H1 (cell line): ENCODE measurements at regions not wholly inside any gene's neighbourhood (a gene's known extent, or its start where the extent isn't known, plus 50 kb on each side); places are given as distances from the start of the nearest gene placed in this dataset.

ENCODE experiments used
- CTCF ChIA-PET: fragments of 300-600 bp; sonication (Branson Sonifier 250); formaldehyde crosslinking; loops from one replicate; lab custom pipeline; 2021; ENCODE audit not compliant: partially characterized antibody; lab: Charles Lee
- POLR2A ChIA-PET: fragments of 300-600 bp; sonication (Branson Sonifier 250); formaldehyde crosslinking; loops from one replicate; lab custom pipeline; 2021; ENCODE audit warnings: inconsistent platforms; ENCODE audit not compliant: partially characterized antibody; lab: Charles Lee
- DNase-seq, 2 experiments: peaks; one replicate each; pipeline versions ENCODE4 v3.0.0 to v3.0.0-alpha.2; 2010 to 2022; ENCODE audit warnings: low spot score in 2 of 2, low read depth in 1 of 2, mixed read lengths in 1 of 2
- FAIRE-seq: peaks from 2 replicates; lab custom pipeline; 2011; peaks lifted over from hg19 to GRCh38; lab: Jason Lieb, UNC
- H2AFZ ChIP-seq: 2 replicates; pipeline ENCODE4 v1.8.1; 2012; ENCODE audit warnings: low read length, inconsistent platforms
- H2AK5ac ChIP-seq: 2 replicates; pipeline ENCODE4 v1.6.1; 2013; ENCODE audit warnings: low read depth, low read length
- H2BK120ac ChIP-seq: replicated peaks from 2 replicates; pipeline ENCODE3; 2013; ENCODE audit warnings: low read depth, low read length, inconsistent platforms
- H2BK12ac ChIP-seq: 2 replicates; pipeline ENCODE4 v1.6.1; 2013; ENCODE audit warnings: low read depth, low read length
- H2BK15ac ChIP-seq: 2 replicates; pipeline ENCODE4 v1.6.1; 2013; ENCODE audit warnings: low read length
- H2BK20ac ChIP-seq: 2 replicates; pipeline ENCODE4 v1.6.1; 2013; ENCODE audit warnings: low read length
- H2BK5ac ChIP-seq: 2 replicates; pipeline ENCODE4 v1.6.1; 2013; ENCODE audit warnings: low read depth, low read length
- H3K14ac ChIP-seq: 2 replicates; pipeline ENCODE4 v1.6.1; 2013; ENCODE audit warnings: inconsistent platforms; ENCODE audit not compliant: insufficient read length
- H3K18ac ChIP-seq: 2 replicates; pipeline ENCODE4 v1.6.1; 2013; ENCODE audit warnings: low read length; ENCODE audit errors: extremely low read depth
- H3K23ac ChIP-seq: 2 replicates; pipeline ENCODE4 v1.6.1; 2013; ENCODE audit warnings: inconsistent platforms; ENCODE audit not compliant: insufficient read length
- H3K23me2 ChIP-seq: 2 replicates; pipeline ENCODE4 v1.6.1; 2013; ENCODE audit warnings: low read depth, low read length
- H3K27ac ChIP-seq: 2 replicates; pipeline ENCODE4 v1.6.1; 2011; ENCODE audit warnings: low read depth, low read length, inconsistent platforms
- H3K27me3 ChIP-seq, 4 experiments: replicated peaks in 1 of 4; 1 replicate in 1 of 4; 2 replicates in 3 of 4; pipeline versions ENCODE4 v1.6.1 to v1.8.1; 2011 to 2013; ENCODE audit warnings: low read length in 3 of 4, mild to moderate bottlenecking in 3 of 4, inconsistent platforms in 2 of 4, mixed read lengths in 2 of 4, moderate library complexity in 1 of 4; ENCODE audit not compliant: control insufficient read depth in 3 of 4, insufficient read depth in 3 of 4; ENCODE audit errors: extremely low read depth in 1 of 4
- H3K36me3 ChIP-seq, 4 experiments: 2 replicates each; pipeline versions ENCODE4 v1.6.1 to v1.8.1; 2011 to 2013; ENCODE audit warnings: mild to moderate bottlenecking in 4 of 4, low read length in 3 of 4, moderate library complexity in 2 of 4, control low read depth in 1 of 4, inconsistent platforms in 1 of 4; ENCODE audit not compliant: insufficient read depth in 4 of 4, control insufficient read depth in 2 of 4
- H3K4ac ChIP-seq: replicated peaks from 2 replicates; pipeline ENCODE3; 2013; ENCODE audit warnings: low read length, low read depth, mixed read lengths, inconsistent platforms; ENCODE audit not compliant: insufficient read length
- H3K4me1 ChIP-seq, 4 experiments: replicated peaks in 1 of 4; 1 replicate in 1 of 4; 2 replicates in 3 of 4; pipeline versions ENCODE4 v1.6.1 to v1.8.1; 2011 to 2013; ENCODE audit warnings: low read length in 3 of 4, inconsistent platforms in 2 of 4, mixed read lengths in 1 of 4; ENCODE audit not compliant: insufficient read depth in 4 of 4, control insufficient read depth in 3 of 4
- H3K4me2 ChIP-seq, 2 experiments: 2 replicates each; pipeline versions ENCODE4 v1.6.1 to v1.8.1; 2011 to 2013; ENCODE audit warnings: low read depth in 2 of 2, low read length in 2 of 2, control low read depth in 1 of 2, inconsistent platforms in 1 of 2, mild to moderate bottlenecking in 1 of 2; ENCODE audit not compliant: insufficient read depth in 1 of 2
- H3K4me3 ChIP-seq, 4 experiments: fragments of 200-600, 300-600 bp in 1 of 4; sonication (generic), shearing (Covaris generic), sonication (Bioruptor Twin) in 1 of 4; 2 replicates each; pipeline versions ENCODE4 v1.5.1 to v1.8.1; 2011 to 2016; ENCODE audit warnings: low read length in 4 of 4, low read depth in 3 of 4, control low read depth in 2 of 4, inconsistent platforms in 2 of 4, mild to moderate bottlenecking in 2 of 4, mixed read lengths in 1 of 4, moderate library complexity in 1 of 4; ENCODE audit not compliant: insufficient read depth in 2 of 4; ENCODE audit errors: extremely low read depth in 1 of 4
- H3K56ac ChIP-seq: replicated peaks from 2 replicates; pipeline ENCODE3; 2013; ENCODE audit warnings: low read depth, mild to moderate bottlenecking, mixed read lengths, low read length, inconsistent platforms; ENCODE audit not compliant: insufficient read length
- H3K79me1 ChIP-seq: 2 replicates; pipeline ENCODE4 v1.6.1; 2013; ENCODE audit warnings: low read depth, low read length, control low read depth
- H3K79me2 ChIP-seq, 2 experiments: 2 replicates each; pipeline versions ENCODE4 v1.6.1 to v1.8.1; 2012 to 2013; ENCODE audit warnings: low read length in 2 of 2, mild to moderate bottlenecking in 2 of 2, inconsistent platforms in 1 of 2; ENCODE audit not compliant: insufficient read depth in 2 of 2, control insufficient read depth in 1 of 2
- H3K9ac ChIP-seq, 4 experiments: replicated peaks in 1 of 4; 1 replicate in 1 of 4; 2 replicates in 3 of 4; pipeline versions ENCODE4 v1.6.1 to v1.8.1; 2011 to 2013; ENCODE audit warnings: low read depth in 3 of 4, low read length in 3 of 4, control low read depth in 2 of 4, mild to moderate bottlenecking in 2 of 4, moderate library complexity in 2 of 4, inconsistent platforms in 1 of 4; ENCODE audit errors: extremely low read depth in 1 of 4
- H3K9me3 ChIP-seq, 2 experiments: 2 replicates each; pipeline versions ENCODE4 v1.6.1 to v1.8.1; 2012 to 2013; ENCODE audit warnings: mild to moderate bottlenecking in 2 of 2, moderate library complexity in 2 of 2, control low read depth in 1 of 2, inconsistent platforms in 1 of 2, low read depth in 1 of 2, low read length in 1 of 2, mixed read lengths in 1 of 2; ENCODE audit not compliant: insufficient read depth in 2 of 2
- H4K20me1 ChIP-seq, 2 experiments: replicated peaks in 1 of 2; 2 replicates each; pipeline versions ENCODE3 to v1.8.1; 2011 to 2013; ENCODE audit warnings: inconsistent platforms in 2 of 2, low read length in 2 of 2, mild to moderate bottlenecking in 1 of 2; ENCODE audit not compliant: insufficient read depth in 2 of 2, control insufficient read depth in 1 of 2
- H4K5ac ChIP-seq: 2 replicates; pipeline ENCODE4 v1.6.1; 2013; ENCODE audit warnings: low read length, low read depth, mixed read lengths, inconsistent platforms; ENCODE audit not compliant: insufficient read length
- H4K8ac ChIP-seq: 2 replicates; pipeline ENCODE4 v1.8.0; 2013; ENCODE audit warnings: mild to moderate bottlenecking, moderate library complexity, low read length, inconsistent platforms; ENCODE audit not compliant: insufficient read depth; ENCODE audit errors: extremely low read depth
- H4K91ac ChIP-seq: replicated peaks from 2 replicates; pipeline ENCODE3; 2013; ENCODE audit warnings: low read length, mixed read lengths, inconsistent platforms; ENCODE audit not compliant: insufficient read length
- ATF3 ChIP-seq: IDR thresholded peaks from 2 replicates; pipeline ENCODE4 v1.6.1; 2011; ENCODE audit warnings: low read depth, mild to moderate bottlenecking, low read length; ENCODE audit not compliant: insufficient read depth
- BCL11A ChIP-seq, 2 experiments: IDR thresholded peaks; one replicate each; pipeline ENCODE4 v1.6.1; 2011; ENCODE audit warnings: low read depth in 2 of 2, low read length in 2 of 2, mild to moderate bottlenecking in 2 of 2
- CBX5 ChIP-seq: fragments of 300-800, 300-1000 bp; sonication (generic); IDR thresholded peaks from 2 replicates; pipeline ENCODE4 v1.7.1; 2016; ENCODE audit warnings: antibody characterized with exemption, low read length, low read depth
- CBX8 ChIP-seq: fragments of 300-800, 300-1000 bp; sonication (generic); IDR thresholded peaks from 2 replicates; pipeline ENCODE4 v1.7.1; 2016; ENCODE audit warnings: low read depth, low read length, borderline replicate concordance
- CREB1 ChIP-seq: IDR thresholded peaks from 2 replicates; pipeline ENCODE4 v1.6.1; 2012; ENCODE audit warnings: inconsistent platforms
- FOSL1 ChIP-seq: IDR thresholded peaks from 2 replicates; pipeline ENCODE4 v1.6.1; 2011; ENCODE audit warnings: mild to moderate bottlenecking, low read depth, low read length, moderate library complexity; ENCODE audit not compliant: insufficient read depth
- PHF8 ChIP-seq: fragments of 200-600 bp; sonication (generic); conservative IDR thresholded peaks from 2 replicates; pipeline ENCODE4 v1.7.1; 2012; ENCODE audit warnings: low read depth, mild to moderate bottlenecking, inconsistent platforms, low read length, moderate library complexity
- POU5F1 ChIP-seq: IDR thresholded peaks from 2 replicates; pipeline ENCODE4 v1.6.1; 2011; ENCODE audit warnings: low read depth, mild to moderate bottlenecking, low read length, moderate library complexity
- RXRA ChIP-seq: IDR thresholded peaks from 2 replicates; pipeline ENCODE4 v1.6.1; 2011; ENCODE audit warnings: low read depth, mild to moderate bottlenecking, low read length, moderate library complexity; ENCODE audit not compliant: insufficient read depth
- SIX5 ChIP-seq: IDR thresholded peaks from 2 replicates; pipeline ENCODE4 v1.6.1; 2011; ENCODE audit warnings: mild to moderate bottlenecking, low read depth, low read length
- SP2 ChIP-seq: IDR thresholded peaks from 2 replicates; pipeline ENCODE4 v1.6.1; 2012; ENCODE audit warnings: mild to moderate bottlenecking, low read length, inconsistent platforms
- TAF1 ChIP-seq: IDR thresholded peaks from 2 replicates; pipeline ENCODE4 v1.6.1; 2011; ENCODE audit warnings: mild to moderate bottlenecking, low read depth, low read length
- TBP ChIP-seq: IDR thresholded peaks from 2 replicates; pipeline ENCODE4 v1.6.1; 2011; ENCODE audit warnings: low read depth, low read length, improper control_type of control experiment
- WGBS, 2 experiments: shearing (Covaris generic) in 1 of 2; methylation state at CpG; one replicate each; pipeline versions ENCODE4 v1.1.6 to v1.1.7; 2013 to 2015; ENCODE audit warnings: low lambda C conversion rate in 2 of 2, mixed read lengths in 2 of 2, inconsistent platforms in 1 of 2, low coverage in 1 of 2, missing lambda C conversion rate in 1 of 2; ENCODE audit not compliant: insufficient replicate concordance in 2 of 2, insufficient coverage in 1 of 2, insufficient read length in 1 of 2; ENCODE audit errors: extremely low coverage in 1 of 2, missing lambda C conversion rate in 1 of 2; 5-methylcytosine and 5-hydroxymethylcytosine counted together
- TF ChIP-seq, protein P1 (sequence below): IDR thresholded peaks from 2 replicates; pipeline ENCODE4 v1.6.1; 2012; ENCODE audit warnings: inconsistent platforms

- no peaks in the 10 kb centered on the region for H3K9me3 ChIP-seq
- H3K27ac ChIP-seq, result no peak overlapping the region; the same call in 1 of the 2 replicates
- H3K4me1 ChIP-seq, result no peaks in the 10 kb centered on the region
- TF ChIP-seq RXRA (no peak), CREB1 (no peak), SIX5 (no peak), SP2 (no peak), CBX5 (no peak), TAF1 (no peak), ATF3 (no peak), FOSL1 (no peak), POU5F1 (no peak), PHF8 (no peak), CBX8 (no peak), BCL11A (IDR thresholded peaks at IDR 0.05; ENCODE audit: low read depth in 2 of 2, low read length in 2 of 2) (no peak), TBP (no peak)
- TF ChIP-seq, protein P1, sequence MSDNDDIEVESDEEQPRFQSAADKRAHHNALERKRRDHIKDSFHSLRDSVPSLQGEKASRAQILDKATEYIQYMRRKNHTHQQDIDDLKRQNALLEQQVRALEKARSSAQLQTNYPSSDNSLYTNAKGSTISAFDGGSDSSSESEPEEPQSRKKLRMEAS, result no peak
- no peaks in the 10 kb centered on the region for H3K79me2 ChIP-seq
- no peak overlapping the region for H2BK20ac ChIP-seq
- no peak overlapping the region for H3K4me2 ChIP-seq
- FAIRE-seq (no peak), DNase-seq (no peak)
- H4K91ac ChIP-seq, result no peak overlapping the region
- H3K18ac ChIP-seq, result no peak overlapping the region
- H3K23ac ChIP-seq, result no peak overlapping the region
- H3K14ac ChIP-seq, result no peak overlapping the region
- no peak overlapping the region for H4K8ac ChIP-seq
- CTCF ChIA-PET, result no interaction called here
- peaks cover 0 to 2% (median 0%) of the 10 kb centered on the region in 4 experiments; a peak in 1 of 7 replicates for H3K27me3 ChIP-seq
- H3K79me1 ChIP-seq, result no peaks in the 10 kb centered on the region
- H4K20me1 ChIP-seq, result no peaks in the 10 kb centered on the region
- no peak overlapping the region for H3K9ac ChIP-seq
- H2AFZ ChIP-seq, result no peak overlapping the region
- WGBS, 2 experiments, result 87% methylated on average over 3 of the region's 3 CpGs; no CpG with 5 or more reads in 1 of the 2 experiments
- no peak overlapping the region for H4K5ac ChIP-seq
- H3K4me3 ChIP-seq, result no peak overlapping the region
- no peaks in the 10 kb centered on the region for H3K36me3 ChIP-seq
- H2BK12ac ChIP-seq, result no peak overlapping the region
- H2BK15ac ChIP-seq, result no peak overlapping the region
- no peaks in the 10 kb centered on the region for H3K23me2 ChIP-seq
- POLR2A ChIA-PET, result no interaction called here
- H2BK120ac ChIP-seq, result no peak overlapping the region
- no peak overlapping the region for H2AK5ac ChIP-seq
- no peak overlapping the region for H3K4ac ChIP-seq
- H3K56ac ChIP-seq, result no peak overlapping the region
- H2BK5ac ChIP-seq, result no peak overlapping the region
Measured at GRCh38 chr12:33708935-33709334, 269.3 kb upstream of the SYT10 start.
